Effector CD4-positive, alpha-beta T cell (primary cell): ENCODE measurements at regions not wholly inside any gene's neighbourhood (a gene's known extent, or its start where the extent isn't known, plus 50 kb on each side); places are given as distances from the start of the nearest gene placed in this dataset.
"Not testable (repeated sequence)": the region's sequence is repeated elsewhere in the genome, so short reads cannot be mapped to it uniquely, and the experiment has no call there.

Source experiments
- DNase-seq: peaks from one replicate; pipeline ENCODE4 v3.0.0-alpha.2; 2020

DNA sequence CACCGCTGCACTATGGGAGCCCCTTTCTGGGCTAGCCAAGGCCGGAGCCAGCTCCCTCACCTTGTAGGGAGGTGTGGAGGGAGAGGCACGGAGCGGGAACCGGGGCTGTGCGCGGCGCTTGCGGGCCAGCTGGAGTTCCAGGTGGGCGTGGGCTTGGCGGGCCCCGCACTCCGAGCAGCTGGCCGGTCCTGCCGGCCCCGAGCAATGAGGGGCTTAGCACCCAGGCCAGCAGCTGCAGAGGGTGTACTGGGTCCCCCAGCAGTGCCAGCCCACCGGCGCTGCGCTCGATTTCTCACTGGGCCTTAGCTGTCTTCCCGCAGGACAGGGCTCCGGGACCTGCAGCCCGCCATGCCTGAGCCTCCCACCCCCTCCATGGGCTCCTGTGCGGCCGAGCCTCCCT lies 53.3 kb upstream of the NID2 start:
- not testable (repeated sequence) for DNase-seq

DNA sequence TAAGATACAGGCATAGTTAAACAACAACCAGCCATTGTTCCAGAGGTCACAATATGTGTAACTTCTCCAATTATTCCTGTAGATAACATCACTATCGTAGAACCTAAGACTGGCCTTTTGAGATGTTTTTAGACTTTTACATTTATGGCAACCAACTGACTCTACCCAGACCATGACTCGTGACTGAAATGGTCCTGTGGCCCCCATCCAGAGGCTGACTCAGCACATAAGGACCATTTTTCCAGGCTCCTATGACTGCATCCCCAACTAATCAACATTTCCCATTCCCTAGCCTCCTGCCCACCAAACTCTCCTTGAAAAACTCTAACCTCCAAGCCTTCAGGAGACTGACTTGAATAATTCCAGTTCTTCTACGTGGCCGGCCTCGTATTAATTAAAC lies 52.6 kb upstream of the NID2 start:
- DNase-seq, result no peak

DNA sequence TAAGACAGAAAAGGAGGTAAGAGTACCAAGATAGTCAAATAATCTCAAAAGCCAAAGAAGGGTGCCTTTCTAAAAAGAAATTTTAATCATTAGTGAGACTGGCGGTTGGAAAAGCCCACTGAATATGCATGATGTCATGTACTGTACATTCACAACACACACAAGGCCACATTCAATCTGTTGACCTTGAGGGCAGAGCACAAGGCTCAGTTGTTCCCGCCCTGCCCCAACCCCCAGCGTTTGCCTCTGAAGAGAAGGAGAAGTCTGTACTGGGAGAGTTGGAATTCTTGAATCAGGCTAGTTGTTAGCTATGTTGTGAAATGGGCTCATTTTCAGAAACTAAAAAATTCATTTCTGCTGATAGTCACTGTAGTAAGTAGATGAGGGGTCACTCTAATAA lies 50.2 kb upstream of the NID2 start:
- DNase-seq, result no peak
